ENCODE measurements at regions not wholly inside any gene's neighbourhood (a gene's known extent, or its start where the extent isn't known, plus 50 kb on each side); places are given as distances from the start of the nearest gene placed in this dataset.

GRCh38 chr11:109865548-109866186, 227.5 kb upstream of the ZC3H12C start:
- DNase-seq = no peak

GRCh38 chr11:109867784-109868183, 225.4 kb upstream of the ZC3H12C start:
- DNase-seq = no peak

GRCh38 chr11:109869536-109869935, 223.7 kb upstream of the ZC3H12C start:
- DNase-seq = no peak

- DNase-seq = no peak
These were observed 222.9 kb upstream of the ZC3H12C start for GRCh38 chr11:109870297-109870696.

- no peak for DNase-seq
These were observed 216.1 kb upstream of the ZC3H12C start for GRCh38 chr11:109877043-109877442.

GRCh38 chr11:109884501-109884900, 208.7 kb upstream of the ZC3H12C start:
- DNase-seq = no peak

GRCh38 chr11:109885006-109885405, 208.2 kb upstream of the ZC3H12C start:
- no peak for DNase-seq

- DNase-seq = no peak
These were observed 200.8 kb upstream of the ZC3H12C start for GRCh38 chr11:109892321-109892794.

- no peak for DNase-seq
These were observed 198.9 kb upstream of the ZC3H12C start for GRCh38 chr11:109894242-109894641.

GRCh38 chr11:109898592-109898991, 194.6 kb upstream of the ZC3H12C start:
- no peak for DNase-seq

GRCh38 chr11:109902764-109903433, 190.3 kb upstream of the ZC3H12C start:
- no peak for DNase-seq

GRCh38 chr11:109911488-109911887, 181.7 kb upstream of the ZC3H12C start:
- no peak for DNase-seq

- no peak for DNase-seq
These were observed 179.2 kb upstream of the ZC3H12C start for GRCh38 chr11:109914038-109914437.

GRCh38 chr11:109914809-109915653, 178.2 kb upstream of the ZC3H12C start:
- DNase-seq = no peak

- no peak for DNase-seq
These were observed 166.3 kb upstream of the ZC3H12C start for GRCh38 chr11:109926941-109927340.

GRCh38 chr11:109929308-109929707, 163.9 kb upstream of the ZC3H12C start:
- DNase-seq = no peak

GRCh38 chr11:109933126-109933525, 160.1 kb upstream of the ZC3H12C start:
- no peak for DNase-seq

GRCh38 chr11:109934151-109934550, 159.0 kb upstream of the ZC3H12C start:
- DNase-seq = no peak

- DNase-seq = no peak
These were observed 156.5 kb upstream of the ZC3H12C start for GRCh38 chr11:109936661-109937180.

- DNase-seq = no peak
These were observed 155.2 kb upstream of the ZC3H12C start for GRCh38 chr11:109937968-109938367.

GRCh38 chr11:109939166-109939810, 153.9 kb upstream of the ZC3H12C start:
- no peak for DNase-seq

- no peak for DNase-seq
These were observed 152.4 kb upstream of the ZC3H12C start for GRCh38 chr11:109940816-109941215.
